GM21528 (cell line): ENCODE measurements at regions not wholly inside any gene's neighbourhood (a gene's known extent, or its start where the extent isn't known, plus 50 kb on each side); places are given as distances from the start of the nearest gene placed in this dataset.

ENCODE experiments used
- ATAC-seq: cut with Tn5 transposase; IDR thresholded peaks from one replicate; pipeline ENCODE4 v1.9.1; 2021; ENCODE audit warnings: mild to moderate bottlenecking, moderate library complexity; ENCODE audit not compliant: unreplicated experiment, low FRiP score

GRCh38 chr5:125812651-125813050 is 610.6 kb upstream of the GRAMD2B start:
- ATAC-seq, result no peak

DNA sequence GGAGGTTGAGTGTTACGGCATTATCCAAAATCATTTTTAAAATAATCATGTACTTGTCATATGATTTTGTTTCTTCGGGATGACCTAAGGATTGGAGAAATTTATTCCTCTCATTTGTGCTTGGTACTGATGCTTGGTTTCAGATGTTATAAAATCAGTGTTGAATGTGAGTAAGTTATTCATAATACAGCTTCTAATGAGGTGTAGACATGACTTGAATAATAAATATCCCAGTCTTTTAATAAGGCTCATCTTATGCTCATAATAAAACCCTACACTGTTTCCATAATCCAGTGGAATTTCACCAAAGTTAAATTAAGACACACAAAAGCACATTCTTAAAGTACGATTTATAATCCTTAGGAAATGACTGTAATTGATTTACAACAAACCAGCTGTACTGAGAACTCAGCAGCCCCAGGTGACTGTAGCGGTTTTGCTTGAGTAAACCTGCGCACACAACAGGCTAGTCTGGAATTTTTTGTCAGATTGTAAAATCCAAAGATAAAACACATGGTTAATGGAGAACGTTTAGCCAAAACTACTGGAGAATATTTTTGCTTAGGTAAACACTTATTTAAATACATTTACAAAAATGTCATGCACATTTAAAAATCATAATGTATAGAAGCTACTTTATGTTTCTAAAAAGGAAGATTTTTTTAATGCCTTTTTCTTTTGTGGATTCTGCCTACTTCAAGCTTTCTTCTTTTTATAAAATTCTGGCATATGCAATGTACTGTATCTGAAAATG is 609.8 kb upstream of the GRAMD2B start:
- no peak for ATAC-seq

DNA sequence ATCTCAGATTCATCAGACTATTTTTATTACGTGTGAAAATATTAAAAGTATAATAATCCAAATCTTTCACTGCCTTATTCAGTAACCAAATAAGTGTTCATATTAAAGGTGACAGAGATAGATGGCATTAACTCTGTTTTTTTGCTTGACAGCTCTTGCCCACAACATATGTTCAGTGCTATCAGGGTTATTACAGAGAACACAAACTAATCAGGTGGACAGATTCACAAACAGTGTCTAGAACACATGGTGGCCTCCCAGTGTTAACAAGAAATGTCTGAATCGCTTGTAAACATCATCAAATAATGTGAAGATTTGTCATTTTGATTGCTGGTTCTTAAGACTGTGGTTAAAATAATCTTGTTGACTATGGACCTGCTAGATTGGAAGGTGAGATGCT is 609.1 kb upstream of the GRAMD2B start:
- ATAC-seq, result no peak

GRCh38 chr5:125823572-125823971 is 599.6 kb upstream of the GRAMD2B start:
- ATAC-seq, result no peak

DNA sequence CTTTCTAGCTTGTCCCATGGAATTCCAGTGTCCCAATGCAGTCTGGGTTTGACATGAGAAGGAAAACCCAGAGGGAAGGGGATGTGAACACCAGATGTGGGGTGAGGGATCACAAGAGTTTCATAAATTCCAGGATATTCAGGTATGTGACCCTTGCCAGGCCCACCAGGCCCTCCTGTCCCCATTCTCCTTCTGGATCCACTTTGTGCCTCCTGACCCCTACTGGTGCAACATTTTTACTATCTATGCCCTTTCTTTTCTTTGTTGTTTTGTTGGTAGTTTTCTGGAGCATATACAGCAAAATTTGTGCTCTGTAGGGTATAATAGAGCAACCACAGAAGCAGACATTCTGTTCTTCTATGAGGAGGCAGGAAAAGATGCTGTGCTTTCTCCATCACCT is 597.0 kb upstream of the GRAMD2B start:
- no peak for ATAC-seq

DNA sequence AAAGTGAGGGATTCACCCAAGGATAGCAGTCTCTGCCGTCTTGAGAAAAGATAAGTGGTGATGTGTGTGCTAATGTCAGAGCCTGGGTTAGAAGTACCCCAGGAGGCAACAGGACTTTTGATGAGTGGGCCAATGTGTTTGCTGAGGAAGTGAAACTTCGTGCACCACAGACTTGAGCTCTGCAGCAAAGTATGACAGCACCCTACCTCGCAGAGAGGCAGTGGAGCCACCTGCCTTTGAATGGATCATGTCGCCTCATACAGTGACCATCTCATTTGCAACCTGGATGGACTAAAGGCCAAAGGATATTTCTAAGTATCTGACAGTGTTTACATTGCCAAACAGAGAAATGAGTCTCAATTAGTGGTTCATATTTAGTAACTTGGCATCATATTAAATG is 593.9 kb upstream of the GRAMD2B start:
- peak; percentile 78 for ATAC-seq

- ATAC-seq, result no peak
These were observed 589.8 kb upstream of the GRAMD2B start for GRCh38 chr5:125833398-125833797.

DNA sequence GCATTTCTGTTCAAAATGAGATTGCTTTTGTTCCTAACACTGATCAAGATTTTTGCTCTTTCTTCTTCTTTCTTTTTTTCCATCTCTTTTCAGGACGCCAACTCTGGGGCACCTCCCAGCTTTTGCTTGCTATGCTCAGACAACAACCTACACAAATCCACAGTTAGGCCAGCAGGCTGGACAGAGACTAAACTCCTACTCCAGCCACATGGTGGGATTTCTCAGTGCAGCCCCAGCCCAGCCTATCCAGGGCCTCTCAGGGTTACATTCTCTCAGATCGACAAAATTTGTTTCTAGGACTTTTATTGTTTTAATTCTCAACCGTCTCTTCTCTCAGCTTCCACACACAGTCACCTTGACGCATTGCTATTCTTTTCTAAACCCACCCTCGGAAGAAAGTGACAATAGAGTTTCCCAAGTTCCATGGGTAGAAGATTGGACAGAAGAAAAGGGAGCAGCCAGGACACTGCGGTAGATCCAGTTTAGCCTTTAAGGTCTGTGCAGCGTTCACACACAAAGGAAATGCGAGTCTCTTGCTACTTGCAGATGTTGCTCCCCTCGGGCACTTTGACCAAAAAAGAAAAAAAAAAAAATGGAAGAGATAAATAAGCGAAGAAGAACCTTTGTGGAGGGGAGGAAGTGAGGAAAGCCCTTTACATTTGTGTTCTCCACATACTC is 588.6 kb upstream of the GRAMD2B start:
- ATAC-seq, result no peak

DNA sequence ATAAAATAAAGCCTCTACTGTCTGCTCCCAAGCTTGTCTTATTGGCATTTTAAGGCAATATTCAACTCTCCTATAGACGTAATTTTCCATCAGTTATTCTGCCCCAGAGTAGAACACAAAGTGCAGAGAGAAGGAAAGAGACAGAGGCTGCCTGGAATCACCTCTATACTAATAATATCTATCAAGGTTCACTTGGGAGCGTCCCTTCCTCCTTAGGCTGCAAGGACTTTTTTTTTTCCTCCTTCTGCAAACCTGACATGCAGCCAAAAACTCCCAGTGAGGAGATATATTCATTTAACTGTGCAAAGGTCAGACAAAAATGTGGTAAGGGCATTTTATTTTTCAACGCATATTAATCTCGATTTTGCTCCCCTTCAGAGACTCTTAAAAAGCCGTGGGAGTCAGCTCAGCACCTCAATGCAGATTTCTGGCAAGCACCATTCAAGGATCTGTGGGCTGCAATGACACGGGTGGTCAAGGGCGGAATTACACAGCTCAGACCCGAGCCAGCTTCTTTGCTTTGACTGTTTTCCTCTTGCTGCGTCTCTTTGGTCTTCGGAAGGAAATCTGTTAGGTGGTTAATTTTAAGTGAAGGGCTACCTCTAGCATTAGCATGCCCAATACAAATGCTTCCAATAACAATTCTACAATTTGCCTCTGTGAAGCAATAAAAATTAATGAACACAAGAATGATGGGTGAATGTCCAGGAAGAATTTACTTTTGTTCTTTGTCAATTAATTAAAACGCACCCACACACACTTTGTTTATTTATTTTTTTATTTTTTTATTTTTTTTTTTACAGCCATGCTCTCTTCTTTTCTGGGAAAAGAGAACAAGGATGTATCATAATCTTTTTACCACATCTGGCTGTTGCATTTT is 587.7 kb upstream of the GRAMD2B start:
- no peak for ATAC-seq

DNA sequence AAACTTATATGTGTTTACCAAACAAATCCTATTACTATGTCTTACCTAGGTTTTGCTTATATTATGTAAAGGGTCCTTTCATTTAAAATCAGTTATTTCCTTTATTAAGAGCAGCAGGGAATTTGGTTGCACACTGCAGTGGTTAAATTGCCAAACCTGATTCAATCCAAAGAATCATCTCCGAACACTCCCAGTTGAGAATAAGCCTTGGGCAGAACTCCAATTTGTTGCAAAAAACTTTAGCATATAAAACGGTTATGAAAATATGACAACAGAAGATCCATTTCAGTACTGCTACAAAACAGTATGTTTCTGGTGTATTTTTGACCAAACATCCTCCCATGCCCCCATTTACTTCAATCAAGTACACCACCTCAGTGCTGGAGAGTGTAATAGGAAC is 587.0 kb upstream of the GRAMD2B start:
- no peak for ATAC-seq

- ATAC-seq, result no peak
These were observed 585.3 kb upstream of the GRAMD2B start for GRCh38 chr5:125837866-125838265.

GRCh38 chr5:125847561-125847960 is 575.6 kb upstream of the GRAMD2B start:
- ATAC-seq, result no peak

GRCh38 chr5:125848751-125849150 is 574.5 kb upstream of the GRAMD2B start:
- ATAC-seq, result no peak

DNA sequence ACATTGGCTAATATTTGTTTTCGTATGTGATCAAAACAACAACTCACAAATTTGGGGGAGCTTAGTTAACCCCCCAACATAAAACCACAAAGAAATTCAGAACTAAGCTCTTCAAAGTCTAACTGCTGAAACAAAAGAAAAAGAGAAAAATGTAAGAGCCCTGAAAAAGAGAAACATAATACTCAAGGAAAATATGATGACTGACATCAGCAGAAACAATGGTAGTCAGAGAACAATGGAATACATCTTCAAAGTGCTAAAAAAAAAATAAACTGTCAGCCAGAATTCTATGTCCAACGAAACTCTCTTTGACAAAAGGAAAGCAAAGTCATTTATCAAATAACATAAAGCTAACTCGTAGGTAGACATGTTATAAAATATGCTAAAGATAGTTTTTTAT is 566.3 kb upstream of the GRAMD2B start:
- ATAC-seq, result no peak

GRCh38 chr5:125863579-125863978 is 559.6 kb upstream of the GRAMD2B start:
- ATAC-seq, result no peak

- no peak for ATAC-seq
These were observed 557.9 kb upstream of the GRAMD2B start for GRCh38 chr5:125865166-125865815.

DNA sequence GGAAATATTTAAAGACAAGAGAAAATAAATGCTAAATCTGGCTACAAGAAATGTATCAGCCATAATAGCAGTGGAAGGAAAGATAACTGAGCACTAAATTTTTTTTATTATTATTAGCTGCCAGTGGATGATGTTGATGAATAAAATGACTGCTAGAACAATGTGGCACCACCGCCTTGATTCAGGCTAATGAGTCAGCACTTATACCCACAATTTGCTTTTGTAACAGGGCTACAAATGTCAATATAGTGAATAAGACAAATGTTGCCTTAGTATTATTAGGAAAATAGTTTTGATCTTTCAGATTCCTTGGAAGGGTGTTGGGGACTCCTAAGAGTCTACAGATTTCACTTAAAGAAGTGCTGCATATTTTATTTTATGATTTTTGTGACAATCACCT is 555.2 kb upstream of the GRAMD2B start:
- ATAC-seq, result no peak

- no peak for ATAC-seq
These were observed 553.0 kb upstream of the GRAMD2B start for GRCh38 chr5:125870256-125870655.

GRCh38 chr5:125874057-125874456 is 549.2 kb upstream of the GRAMD2B start:
- ATAC-seq, result no peak

DNA sequence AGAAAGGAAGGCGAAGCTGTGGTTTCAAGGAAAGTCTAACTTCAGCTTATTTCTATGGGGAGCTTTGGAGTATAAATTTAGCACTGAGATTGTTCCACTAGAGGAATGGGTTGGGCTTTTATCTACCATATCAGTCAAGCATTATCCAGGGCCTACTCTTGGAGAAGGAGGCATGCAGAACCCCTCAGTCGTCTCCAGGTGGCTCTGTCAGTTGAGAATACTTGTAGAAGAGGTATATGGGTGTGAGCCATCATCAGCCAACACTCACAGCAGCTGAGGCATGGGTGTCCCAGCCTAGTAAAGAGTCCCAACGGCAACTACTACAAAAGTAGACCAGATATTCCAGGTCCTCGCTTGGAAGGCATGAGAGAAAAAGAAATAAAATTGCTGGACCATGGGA is 548.5 kb upstream of the GRAMD2B start:
- ATAC-seq, result no peak

GRCh38 chr5:125877248-125877647 is 546.0 kb upstream of the GRAMD2B start:
- no peak for ATAC-seq
